PC-9 (cell line): ENCODE measurements at regions not wholly inside any gene's neighbourhood (a gene's known extent, or its start where the extent isn't known, plus 50 kb on each side); places are given as distances from the start of the nearest gene placed in this dataset.
"Not testable (repeated sequence)": the region's sequence is repeated elsewhere in the genome, so short reads cannot be mapped to it uniquely, and the experiment has no call there.

Experiments
- CTCF ChIP-seq: fragments of 200-600 bp; sonication (generic); conservative IDR thresholded peaks from 2 replicates; pipeline ENCODE4 v1.6.1; 2017; ENCODE audit warnings: mixed run types, antibody characterized with exemption, mild to moderate bottlenecking, moderate library complexity
- EZH2 ChIP-seq: fragments of 200-600 bp; sonication (generic); IDR thresholded peaks from 2 replicates; pipeline ENCODE4 v1.8.0; 2017; ENCODE audit warnings: antibody characterized with exemption, low read depth

DNA sequence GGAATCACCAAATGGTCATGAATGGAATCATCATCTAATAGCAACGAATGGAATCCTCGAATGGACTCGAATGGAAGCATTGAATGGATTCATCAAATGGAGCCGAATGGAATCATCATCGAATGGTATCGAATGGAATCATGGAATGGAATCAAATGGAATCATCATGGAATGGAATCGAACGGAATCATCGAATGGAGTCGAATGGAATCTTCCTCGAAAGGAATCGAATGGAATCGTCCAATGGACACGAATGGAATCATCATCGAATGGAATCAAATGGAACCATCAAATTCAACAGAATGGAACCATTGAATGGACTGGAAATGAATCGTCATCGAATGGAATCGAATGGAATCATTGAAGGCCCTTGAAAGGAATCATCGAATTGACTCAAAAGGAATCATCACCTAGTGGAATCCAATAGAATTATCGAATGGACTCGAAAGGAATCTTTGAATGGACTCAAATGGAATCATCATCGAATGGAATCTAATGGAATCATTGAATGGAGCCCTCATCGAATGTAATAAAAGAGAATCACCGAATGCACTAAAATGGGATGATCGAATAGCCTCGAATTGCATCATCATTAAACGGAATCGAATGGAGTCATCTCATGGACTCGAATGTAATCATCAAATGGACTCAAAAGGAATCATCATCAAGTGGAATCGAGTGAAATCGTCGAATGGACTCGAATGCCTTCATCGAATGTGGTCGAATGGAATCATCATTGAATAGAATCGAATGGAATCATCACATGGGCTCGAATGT, 236.7 kb downstream of the SHCBP1 start:
- TF ChIP-seq CTCF, EZH2: not testable (repeated sequence)
